ENCODE measurements at regions not wholly inside any gene's neighbourhood (a gene's known extent, or its start where the extent isn't known, plus 50 kb on each side); places are given as distances from the start of the nearest gene placed in this dataset.

GRCh38 chr1:222079566-222079965 is 337.7 kb upstream of the DUSP10 start:
- TF ChIP-seq, protein P1, sequence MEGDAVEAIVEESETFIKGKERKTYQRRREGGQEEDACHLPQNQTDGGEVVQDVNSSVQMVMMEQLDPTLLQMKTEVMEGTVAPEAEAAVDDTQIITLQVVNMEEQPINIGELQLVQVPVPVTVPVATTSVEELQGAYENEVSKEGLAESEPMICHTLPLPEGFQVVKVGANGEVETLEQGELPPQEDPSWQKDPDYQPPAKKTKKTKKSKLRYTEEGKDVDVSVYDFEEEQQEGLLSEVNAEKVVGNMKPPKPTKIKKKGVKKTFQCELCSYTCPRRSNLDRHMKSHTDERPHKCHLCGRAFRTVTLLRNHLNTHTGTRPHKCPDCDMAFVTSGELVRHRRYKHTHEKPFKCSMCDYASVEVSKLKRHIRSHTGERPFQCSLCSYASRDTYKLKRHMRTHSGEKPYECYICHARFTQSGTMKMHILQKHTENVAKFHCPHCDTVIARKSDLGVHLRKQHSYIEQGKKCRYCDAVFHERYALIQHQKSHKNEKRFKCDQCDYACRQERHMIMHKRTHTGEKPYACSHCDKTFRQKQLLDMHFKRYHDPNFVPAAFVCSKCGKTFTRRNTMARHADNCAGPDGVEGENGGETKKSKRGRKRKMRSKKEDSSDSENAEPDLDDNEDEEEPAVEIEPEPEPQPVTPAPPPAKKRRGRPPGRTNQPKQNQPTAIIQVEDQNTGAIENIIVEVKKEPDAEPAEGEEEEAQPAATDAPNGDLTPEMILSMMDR (IDR thresholded peaks at IDR 0.05) = no peak
- no peak for TF ChIP-seq POLR2A (IDR thresholded peaks at IDR 0.05)

Data from uterus (tissue), 2 donors.